HG03565 (cell line): ENCODE measurements at regions not wholly inside any gene's neighbourhood (a gene's known extent, or its start where the extent isn't known, plus 50 kb on each side); places are given as distances from the start of the nearest gene placed in this dataset.

ENCODE experiments used
- ATAC-seq: cut with Tn5 transposase; IDR thresholded peaks from one replicate; pipeline ENCODE4 v1.9.1; 2021; ENCODE audit warnings: mild to moderate bottlenecking, moderate library complexity; ENCODE audit not compliant: unreplicated experiment

DNA sequence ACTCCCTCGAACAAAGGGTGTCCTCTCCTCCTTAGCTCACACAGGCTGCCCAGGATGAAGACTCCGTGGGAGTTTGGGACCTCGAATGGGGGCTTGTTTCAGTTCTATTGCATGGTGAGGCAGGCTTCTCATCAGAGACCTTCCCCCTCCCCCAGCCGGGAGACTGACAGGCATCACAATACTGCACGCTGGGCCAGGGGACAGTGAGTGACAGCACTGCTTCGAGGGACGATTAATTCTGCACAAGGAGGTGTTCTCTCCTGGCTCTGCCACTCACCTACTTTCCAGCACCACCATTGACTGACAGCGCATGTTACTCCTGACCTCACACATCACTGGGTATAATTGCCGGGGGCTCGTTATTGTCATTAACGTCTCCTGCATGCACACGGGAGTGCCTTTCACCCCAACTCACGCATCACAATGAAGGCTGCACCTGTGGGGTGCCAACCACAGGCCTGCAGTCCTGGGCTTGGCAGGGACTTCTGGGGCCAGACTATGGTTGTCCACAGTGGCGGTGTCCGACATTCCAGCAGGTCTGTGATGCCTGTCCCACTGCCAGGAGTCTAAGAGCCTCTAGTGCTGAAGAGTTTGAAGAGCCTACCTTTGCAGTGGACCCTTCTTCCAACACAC, 412.2 kb upstream of the TSHZ3 start:
- ATAC-seq: no peak

DNA sequence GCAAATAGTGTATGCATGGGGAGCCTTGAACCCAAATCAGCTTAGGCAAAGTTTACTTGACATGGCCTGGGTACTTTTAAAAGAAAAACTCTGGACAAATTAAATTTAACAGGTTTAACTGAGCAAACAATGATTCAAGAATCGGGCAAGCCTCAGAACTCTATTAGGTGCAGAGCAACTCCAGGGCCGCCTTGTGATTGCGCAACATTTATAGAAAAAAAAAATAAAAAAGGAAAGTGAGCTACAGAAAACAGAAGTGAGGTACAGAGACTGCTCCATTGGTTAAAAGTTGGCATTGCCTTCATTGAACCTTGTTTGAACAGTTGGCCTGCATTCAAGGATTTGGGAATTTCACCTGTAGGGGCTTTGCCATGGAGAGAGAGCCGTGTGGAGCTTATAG, 421.0 kb upstream of the TSHZ3 start:
- ATAC-seq: no peak

DNA sequence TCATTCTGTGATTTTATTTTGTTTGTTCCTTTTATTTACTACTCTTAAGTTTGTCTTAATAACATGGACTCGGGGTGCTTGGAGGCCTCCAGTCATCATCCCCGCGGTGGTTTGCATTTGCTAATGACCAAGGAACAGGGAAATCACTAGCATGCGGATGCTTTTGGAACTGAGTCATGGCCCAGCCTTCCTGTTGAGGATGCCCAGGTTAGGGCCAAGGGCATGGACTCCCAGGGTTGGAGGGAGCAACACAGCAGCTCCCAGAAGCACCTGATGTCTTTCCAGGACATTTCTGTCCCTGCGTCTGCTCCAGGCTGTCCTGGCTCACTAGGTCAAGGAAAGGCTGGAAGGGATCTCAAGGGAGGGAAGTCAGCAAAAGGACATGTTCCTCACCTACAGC, 423.7 kb upstream of the TSHZ3 start:
- no peak for ATAC-seq

DNA sequence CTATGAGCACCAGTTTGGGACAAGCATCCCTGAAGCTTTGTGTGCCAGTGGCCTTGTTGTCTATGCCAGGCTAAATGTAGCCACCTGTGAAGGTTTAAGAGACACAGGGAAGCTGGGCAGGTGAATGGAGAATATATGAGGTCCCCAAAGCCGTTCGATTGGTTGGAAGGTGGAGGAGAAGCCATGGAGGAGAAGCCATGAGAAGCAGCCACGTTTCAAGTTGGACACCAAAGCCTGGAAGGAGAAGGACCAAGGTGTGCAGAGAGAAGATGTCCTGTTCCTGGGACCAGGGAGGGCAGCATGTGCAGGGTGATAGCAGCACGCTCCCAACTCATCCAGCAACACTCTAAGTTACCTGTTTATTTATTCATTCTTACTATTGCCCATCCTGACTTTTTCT, 432.3 kb upstream of the TSHZ3 start:
- ATAC-seq: no peak

DNA sequence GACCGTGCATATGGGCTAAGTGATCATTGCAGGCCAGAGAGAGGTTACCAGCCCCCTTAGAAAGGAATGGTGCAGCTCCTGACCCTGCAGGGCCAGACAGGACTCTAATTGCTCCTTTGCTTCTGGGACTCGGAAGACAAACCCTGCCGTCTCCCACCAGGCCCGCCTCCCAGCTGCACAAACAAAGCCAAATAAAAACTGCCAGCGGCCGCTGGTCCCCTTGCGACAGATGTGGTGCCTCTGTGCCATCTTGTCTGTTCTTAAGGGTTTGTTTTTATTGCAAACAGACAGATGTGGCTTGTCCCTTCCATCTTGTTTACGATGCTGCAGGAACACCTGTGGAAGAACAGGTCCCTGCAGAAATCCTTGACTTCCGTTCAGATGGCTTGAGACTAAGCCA, 434.4 kb upstream of the TSHZ3 start:
- no peak for ATAC-seq

DNA sequence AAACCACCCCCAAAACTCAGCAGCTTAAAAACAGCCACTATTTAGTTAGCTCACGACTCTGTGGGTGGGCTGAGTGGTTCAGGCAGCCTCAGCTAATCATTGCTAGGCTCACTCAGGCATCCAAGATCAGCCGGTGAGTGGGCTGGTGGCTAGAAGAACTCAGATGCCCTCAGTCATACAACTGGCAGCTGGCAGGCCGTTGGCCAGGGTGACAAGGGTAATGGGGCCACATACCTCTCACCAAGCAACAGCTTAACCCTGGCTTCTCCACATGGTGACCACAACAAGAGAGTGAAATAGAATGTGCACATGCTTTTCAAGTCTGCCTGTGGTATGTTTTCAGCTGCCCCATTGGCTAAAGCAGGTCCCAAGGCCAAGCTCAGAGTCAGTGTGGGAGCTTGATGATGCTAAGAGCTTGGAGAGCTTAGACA, 435.4 kb upstream of the TSHZ3 start:
- ATAC-seq: no peak

DNA sequence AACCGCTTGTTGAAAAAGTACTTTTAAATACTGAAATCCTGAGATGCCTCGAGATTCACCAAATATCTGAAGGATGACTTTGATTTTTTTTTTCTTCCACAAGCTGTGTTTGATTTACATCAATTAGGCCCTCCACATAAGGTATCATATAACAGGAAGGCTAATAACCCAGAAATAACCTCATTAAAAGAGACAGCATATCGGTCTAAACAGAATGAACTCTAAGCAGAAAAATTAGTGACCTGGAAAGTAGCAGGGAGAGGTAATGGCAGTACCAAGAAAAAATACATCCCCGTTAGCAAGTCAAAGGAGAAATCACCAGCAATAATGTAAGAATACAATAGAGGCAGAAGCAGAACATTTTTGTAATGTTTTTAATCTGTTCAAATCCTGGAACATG, 452.4 kb upstream of the TSHZ3 start:
- ATAC-seq: no peak

DNA sequence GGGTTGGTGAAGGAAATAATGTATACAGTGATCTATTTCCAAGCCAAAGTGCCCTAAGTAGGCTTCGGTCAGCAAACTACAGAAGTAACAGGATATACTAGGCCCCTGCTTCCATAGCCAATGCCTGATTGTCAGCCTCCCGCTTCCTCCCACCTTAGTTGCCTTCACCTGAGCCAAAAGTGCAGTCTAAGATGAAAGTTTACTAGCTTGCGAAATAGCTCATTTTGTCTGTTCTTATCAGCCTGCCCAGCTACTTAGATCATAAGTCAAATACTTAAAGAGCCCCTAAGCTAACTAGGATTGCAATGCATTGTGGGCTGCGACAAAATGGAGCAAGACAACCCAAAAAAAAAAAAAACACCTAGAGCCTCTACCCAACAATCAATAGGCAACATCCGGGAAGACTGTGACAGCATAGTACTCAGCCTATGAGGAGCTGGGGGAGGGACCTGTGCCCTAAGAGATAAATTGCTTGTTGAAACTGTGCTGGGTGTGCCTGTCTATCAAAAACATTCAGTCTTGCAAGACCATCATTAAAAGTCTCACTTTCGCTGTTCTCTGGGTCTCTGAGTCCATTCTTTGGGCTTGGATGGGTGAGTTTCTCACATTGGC, 454.7 kb upstream of the TSHZ3 start:
- no peak for ATAC-seq

DNA sequence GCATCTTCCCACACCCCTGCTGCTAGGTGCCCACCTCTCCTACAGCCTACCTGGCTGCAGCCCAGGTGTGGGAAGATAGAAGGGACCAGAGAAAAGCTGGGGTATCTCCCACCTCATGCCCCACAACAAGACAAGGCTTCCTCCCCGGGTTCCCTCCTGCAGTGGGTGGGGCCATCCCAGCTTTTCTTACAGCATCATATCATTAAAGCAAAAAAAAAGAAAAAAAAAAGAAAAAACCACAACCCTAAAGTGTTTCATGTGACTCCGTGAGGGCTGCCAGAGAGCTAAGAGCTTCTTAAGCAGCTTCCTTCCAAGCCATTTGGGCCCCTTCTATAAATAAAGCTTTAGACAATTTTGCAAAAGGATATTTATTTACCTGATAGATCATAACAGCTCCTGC, 455.4 kb upstream of the TSHZ3 start:
- ATAC-seq: no peak

DNA sequence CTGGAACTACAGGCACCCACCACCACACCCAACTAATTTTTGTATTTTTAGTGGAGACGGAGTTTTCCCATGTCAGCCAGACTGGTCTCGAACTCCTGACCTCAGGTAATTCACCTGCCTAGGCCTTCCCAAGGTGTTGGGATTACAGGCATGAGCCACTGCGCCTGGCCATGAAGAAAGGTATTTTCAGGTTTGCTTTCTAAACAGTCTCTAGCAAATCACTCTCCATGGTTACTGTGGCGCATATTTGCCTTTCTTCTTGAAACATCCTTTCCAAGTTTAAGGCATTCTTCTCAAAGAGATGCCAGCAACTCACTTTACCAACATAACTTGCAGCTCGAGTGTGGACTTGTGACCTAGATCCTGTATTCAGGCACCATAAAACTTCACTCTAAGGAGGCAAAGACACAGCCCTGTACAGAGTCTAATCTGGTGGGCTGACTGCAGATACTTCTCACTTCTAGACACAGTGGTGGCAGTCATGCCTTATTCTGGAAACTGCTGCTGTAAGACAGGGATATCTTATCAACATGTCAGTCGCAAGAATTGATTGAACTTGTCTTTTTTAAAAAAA, 461.4 kb upstream of the TSHZ3 start:
- no peak for ATAC-seq

DNA sequence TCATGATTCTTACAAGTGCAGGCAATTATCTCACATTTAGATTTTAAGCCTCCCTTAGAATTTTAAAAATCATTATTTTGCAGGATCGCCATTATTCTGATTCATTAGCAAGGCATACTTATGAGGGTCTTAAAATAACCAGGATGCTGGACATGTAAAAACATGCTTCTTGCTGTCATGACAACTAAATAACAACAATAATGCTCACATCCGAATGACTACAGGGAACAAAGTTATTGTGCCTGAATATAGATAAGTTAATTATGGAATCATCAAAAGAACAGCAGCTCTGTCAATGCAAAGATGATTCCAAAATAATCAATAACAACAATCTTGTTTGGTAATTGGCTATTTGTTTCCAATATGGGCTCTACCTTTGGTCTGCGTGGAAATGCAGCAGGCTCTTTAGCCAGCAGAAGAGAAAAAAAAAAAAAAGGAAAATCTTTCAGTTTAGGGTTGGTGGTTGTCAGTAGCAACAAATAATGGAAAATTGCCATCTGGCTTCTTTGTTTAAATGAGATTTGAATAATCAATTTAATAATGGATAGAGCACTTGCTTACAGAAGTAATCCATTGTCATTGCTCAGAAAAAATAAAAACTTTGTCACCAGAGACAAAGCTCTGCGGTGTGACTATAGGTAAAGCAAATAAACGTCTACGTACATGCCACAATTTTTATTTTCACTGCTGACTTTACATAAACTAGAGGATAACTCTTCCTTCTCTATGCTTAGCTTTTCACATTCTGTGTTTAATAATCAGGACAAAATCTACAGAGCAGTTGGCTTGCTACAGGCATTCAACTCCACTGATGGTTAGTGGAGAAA, 468.9 kb upstream of the TSHZ3 start:
- no peak for ATAC-seq

DNA sequence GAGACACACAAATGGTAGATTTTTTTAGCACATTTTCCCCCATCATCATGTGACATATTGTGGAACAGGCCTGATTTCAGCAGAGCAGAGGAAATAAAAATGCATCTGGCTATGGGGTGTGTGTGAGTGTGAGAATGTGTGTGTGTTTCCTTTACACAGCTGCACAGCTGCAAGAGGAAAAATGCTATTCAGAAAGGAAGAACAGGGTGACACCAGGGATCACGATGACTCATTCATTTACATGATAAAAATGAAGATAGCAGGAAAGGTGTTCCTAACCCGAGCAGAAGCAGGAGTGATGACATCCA, 469.5 kb upstream of the TSHZ3 start:
- no peak for ATAC-seq

DNA sequence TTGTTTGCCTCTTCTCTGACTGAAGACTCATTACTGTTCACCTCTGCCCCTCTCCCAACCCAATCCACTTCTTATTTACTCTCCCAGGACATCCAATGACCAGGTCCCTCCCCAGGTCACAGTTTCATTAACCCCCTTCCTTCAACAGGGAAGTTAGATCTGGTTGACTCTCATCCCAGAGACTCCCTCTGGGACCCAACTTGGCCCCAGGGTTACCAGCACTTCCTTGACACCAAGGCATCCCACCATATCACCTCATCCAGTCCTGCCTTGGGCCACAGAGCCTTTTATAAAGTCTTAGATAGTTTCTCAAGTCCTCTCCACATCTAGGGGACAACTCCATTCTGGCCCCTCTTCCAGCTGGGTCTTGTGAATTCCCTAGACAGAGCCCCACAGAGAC, 470.6 kb upstream of the TSHZ3 start:
- ATAC-seq: no peak

DNA sequence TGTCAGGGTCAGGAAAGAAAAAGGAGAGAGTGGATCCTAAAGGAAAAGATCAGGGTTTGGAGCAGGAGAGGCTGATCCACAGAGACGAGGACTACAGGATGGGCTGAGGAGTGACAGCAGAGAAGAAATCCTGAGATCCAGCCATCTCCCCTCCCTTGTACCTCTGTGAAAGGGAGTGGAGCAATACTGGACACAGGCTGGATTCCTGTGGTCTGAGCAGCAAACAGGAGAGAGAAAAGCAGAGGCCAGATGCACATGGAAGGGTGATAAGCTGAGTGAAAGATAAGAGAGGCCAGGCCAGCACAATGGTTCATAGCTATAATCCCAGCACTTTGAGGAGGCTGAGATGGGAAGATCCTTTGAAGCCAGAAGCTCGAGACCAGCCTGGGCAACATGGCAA, 472.1 kb upstream of the TSHZ3 start:
- no peak for ATAC-seq

DNA sequence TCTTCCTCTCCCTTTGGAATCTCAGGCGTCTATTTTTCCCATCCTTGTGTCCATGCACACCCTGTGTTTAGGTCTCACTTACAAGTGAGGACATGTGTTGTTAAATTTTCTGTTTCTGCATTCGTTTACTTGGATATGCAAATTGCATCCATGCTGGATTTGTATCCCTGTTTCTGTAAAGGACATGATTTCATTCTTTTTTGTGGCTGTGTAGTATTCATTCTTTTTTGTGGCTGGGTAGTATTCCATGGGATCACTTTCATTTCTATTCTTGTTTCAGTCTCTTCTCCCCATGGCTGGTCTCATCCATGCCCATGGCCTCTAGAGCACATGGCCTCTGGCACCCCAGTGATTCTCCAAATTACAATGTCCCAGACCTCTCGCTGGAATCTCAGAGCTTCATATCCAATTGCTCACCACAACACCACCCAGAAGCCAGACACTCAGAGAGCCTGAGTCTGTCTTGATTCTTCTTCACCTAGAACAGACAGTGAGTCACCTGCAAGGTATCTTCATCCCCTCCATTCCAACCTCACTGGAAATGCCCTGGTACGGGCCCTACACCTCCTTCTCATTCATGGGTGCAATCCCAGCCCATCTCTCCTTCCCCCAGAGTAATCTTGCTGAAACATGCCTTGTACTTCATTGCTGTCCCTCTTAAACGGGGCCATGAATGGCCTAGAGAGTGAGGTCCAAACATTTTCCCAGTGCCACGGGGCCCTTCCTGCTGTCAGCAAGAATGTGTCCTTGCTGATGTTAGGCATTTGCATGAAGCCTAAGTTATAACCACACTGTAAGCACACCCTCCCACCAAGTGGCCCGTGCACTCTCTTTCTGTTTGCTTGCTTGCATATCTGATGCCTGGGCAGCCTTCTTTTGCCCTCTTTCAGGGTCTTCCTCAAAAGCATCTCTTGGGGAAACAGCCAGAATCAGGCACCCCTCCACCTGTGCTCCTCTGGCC, 476.2 kb upstream of the TSHZ3 start:
- ATAC-seq: no peak

DNA sequence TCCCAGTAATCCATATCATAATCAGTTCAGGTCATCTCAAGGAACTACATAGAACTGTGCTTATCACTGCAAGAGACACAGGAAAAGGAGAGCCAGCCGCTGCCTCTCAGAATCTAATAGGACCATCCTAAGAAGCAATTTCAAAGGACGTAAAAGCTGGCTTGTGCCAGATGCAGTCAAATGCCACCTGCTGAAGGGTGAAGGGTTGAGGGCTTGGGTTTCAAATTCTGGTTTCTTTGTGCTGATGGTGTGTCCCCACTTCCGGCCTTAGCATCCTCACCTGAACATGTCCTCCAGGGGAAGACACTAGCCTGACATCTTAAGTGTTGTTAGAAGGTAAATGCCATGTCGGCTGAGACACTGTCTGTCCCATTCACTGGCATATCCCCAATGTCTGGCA, 477.1 kb upstream of the TSHZ3 start:
- ATAC-seq: no peak

DNA sequence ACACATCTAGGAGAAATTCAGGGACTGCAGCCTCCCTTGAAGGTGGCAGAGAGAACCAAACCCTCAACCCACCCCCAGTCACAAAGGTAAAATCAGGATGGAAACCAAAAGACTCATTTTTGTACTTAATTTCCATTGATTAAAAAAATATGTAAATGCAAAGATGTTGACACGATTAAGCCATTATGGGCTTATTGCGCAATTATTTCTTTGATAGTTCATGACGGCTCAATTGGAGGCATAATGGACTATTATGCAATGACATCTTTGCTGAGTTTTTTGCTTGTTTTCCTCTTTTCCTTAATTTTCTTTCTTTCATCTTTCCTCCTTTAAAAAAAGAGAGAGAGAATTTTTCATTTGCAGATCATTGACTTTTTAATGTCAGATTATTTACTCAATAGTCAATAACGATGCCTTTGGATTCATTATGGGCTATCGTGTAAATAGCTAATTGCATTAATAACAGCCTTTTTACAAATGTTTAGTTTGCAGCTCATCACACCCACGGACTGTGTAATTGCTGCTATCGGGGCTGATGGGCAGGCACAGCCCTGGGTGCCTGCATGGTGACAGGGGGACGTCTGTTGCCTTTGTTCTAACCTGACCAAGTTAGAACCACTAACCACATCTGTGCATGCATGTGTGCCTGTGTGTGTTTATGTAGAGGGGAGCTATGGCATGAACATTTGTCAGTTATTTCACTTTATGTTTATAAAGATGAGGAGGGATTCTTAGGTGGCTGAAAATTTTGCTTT, 482.4 kb upstream of the TSHZ3 start:
- ATAC-seq: no peak

DNA sequence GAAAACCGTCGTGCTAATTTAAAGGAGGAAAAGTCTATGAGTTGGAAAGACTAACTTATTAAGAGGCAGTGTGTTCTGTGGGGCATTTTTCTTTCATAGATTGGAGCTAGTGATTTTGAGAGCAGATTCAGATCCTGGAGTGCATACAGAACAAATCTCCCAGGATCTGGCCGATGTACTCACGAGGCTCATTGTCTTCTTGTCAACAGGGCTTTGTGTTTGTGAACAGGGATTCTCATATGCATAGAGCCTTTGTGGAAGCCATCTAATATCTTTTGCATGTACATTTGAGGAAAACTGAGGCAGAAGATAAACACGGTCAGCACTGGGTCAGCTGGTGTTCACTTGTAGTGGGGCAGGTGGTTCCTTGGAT, 482.9 kb upstream of the TSHZ3 start:
- ATAC-seq: no peak

DNA sequence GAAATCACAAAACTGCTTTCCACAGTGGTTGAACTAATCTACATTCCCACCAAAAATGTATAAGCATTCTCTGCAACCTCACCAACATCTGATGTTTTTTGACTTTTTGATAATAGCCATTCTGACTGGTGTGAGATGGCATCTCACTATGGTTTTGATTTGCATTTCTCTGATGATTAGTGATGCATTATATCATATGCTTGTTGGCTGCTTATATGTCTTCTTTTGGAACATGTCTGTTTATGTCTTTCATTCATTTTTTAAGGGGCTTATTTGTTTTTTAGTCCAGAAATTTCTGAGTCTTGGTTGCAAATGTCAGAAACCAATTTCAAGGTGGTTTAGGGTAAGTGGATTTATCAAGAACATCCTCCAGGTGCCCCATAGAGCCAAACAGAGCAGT, 484.8 kb upstream of the TSHZ3 start:
- no peak for ATAC-seq

DNA sequence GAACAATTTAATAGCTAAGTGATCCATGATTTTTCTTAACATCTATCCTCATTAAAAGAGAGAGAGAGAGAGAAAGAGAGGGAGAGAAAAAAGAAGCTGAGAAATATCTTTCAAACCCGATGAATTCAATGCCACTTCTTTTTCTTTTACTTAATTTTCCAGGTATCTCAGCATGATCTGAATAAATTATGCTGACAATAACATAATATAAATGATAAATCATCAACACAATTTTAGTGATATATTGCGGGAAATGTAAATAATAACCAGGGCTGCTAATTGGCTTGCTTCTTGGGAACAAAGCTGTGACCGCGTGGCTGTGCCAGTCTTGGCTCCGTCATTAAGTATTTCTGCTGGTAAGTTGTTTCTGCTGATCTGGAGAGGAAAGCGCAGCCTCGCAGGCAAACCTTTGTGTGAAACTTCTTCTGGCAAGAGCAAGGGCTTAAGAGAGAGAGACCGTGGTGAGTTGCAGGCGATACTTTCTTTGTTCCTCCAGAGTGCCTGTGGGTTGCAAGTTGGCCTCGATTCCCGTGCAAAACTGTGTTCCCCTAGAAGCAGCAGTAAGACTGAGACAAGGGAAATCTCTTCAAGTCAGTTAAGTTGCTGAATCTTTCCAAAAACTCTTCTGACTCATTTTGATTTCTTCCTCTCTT, 489.1 kb upstream of the TSHZ3 start:
- no peak for ATAC-seq
